HAP-1 (cell line): ENCODE measurements at regions not wholly inside any gene's neighbourhood (a gene's known extent, or its start where the extent isn't known, plus 50 kb on each side); places are given as distances from the start of the nearest gene placed in this dataset.
A peak's percentile ranks its signal among the peaks of the same experiment; 100 is the strongest.
"Not testable (repeated sequence)": the region's sequence is repeated elsewhere in the genome, so short reads cannot be mapped to it uniquely, and the experiment has no call there.

Experiments used
- DNase-seq, 2 experiments: peaks; one replicate each; pipeline ENCODE4 v3.0.0-alpha.2; 2016 to 2020; ENCODE audit warnings: low spot score in 2 of 2
- H3K27me3 ChIP-seq: fragments of 250-450 bp; sonication (Bioruptor Pico); 2 replicates; pipeline ENCODE4 v1.5.1; 2020; ENCODE audit warnings: low read depth, mild to moderate bottlenecking, moderate library complexity
- H3K36me3 ChIP-seq: fragments of 250-450 bp; sonication (Bioruptor Pico); replicated peaks from 2 replicates; pipeline ENCODE4 v1.5.1; 2020; ENCODE audit warnings: mild to moderate bottlenecking
- H3K4me1 ChIP-seq: fragments of 250-450 bp; sonication (Bioruptor Pico); 2 replicates; pipeline ENCODE4 v1.5.1; 2020; ENCODE audit warnings: mild to moderate bottlenecking
- H3K4me3 ChIP-seq: fragments of 250-450 bp; sonication (Bioruptor Pico); 2 replicates; pipeline ENCODE4 v1.5.1; 2020; ENCODE audit warnings: mild to moderate bottlenecking, moderate library complexity
- H3K9me3 ChIP-seq: fragments of 250-450 bp; sonication (Bioruptor Pico); 2 replicates; pipeline ENCODE4 v1.5.1; 2020; ENCODE audit warnings: mild to moderate bottlenecking, moderate library complexity
- in situ Hi-C: fragments of 300-500 bp; cut with MboI; formaldehyde crosslinking; loops from 3 replicates; pipeline ENCODE4 v1.14.3; 2020; ENCODE audit warnings: low sequenced_read_pairs, inconsistent platforms, mixed read lengths

- H3K4me1 ChIP-seq = peaks cover 27% of the 10 kb centered on the region
- H3K4me3 ChIP-seq = no peak overlapping the region
- H3K9me3 ChIP-seq = no peaks in the 10 kb centered on the region
- H3K36me3 ChIP-seq = no peaks in the 10 kb centered on the region
- peak in 1 of 2 experiments; percentile 11 for DNase-seq
- H3K27me3 ChIP-seq = no peaks in the 10 kb centered on the region
- in situ Hi-C loops = no loop called here
Measured at GRCh38 chr2:182594286-182594685, 121.8 kb upstream of the DNAJC10 start.

- in situ Hi-C loops = no loop called here
- H3K36me3 ChIP-seq = no peaks in the 10 kb centered on the region
- no peaks in the 10 kb centered on the region for H3K27me3 ChIP-seq
- H3K4me3 ChIP-seq = no peak overlapping the region
- H3K4me1 ChIP-seq = peaks cover 27% of the 10 kb centered on the region
- no peak for DNase-seq
- no peaks in the 10 kb centered on the region for H3K9me3 ChIP-seq
Measured at GRCh38 chr2:182595650-182596049, 120.4 kb upstream of the DNAJC10 start.

GRCh38 chr2:182597570-182598295 lies 118.3 kb upstream of the DNAJC10 start:
- Histone ChIP-seq H3K36me3 (no peaks in the 10 kb centered on the region), H3K4me3 (no peak overlapping the region), H3K9me3 (no peaks in the 10 kb centered on the region), H3K4me1 (peaks cover 22% of the 10 kb centered on the region), H3K27me3 (no peaks in the 10 kb centered on the region)
- no peak for DNase-seq
- in situ Hi-C loops = no loop called here

- Histone ChIP-seq H3K27me3 (no peaks in the 10 kb centered on the region), H3K4me3 (no peak overlapping the region), H3K9me3 (no peaks in the 10 kb centered on the region), H3K4me1 (peaks cover 16% of the 10 kb centered on the region), H3K36me3 (no peaks in the 10 kb centered on the region)
- in situ Hi-C loops = no loop called here
- no peak for DNase-seq
Measured at GRCh38 chr2:182598626-182599025, 117.4 kb upstream of the DNAJC10 start.

- no peaks in the 10 kb centered on the region for H3K36me3 ChIP-seq
- in situ Hi-C loops = no loop called here
- no peak overlapping the region for H3K4me3 ChIP-seq
- no peaks in the 10 kb centered on the region for H3K27me3 ChIP-seq
- H3K9me3 ChIP-seq = no peaks in the 10 kb centered on the region
- no peak for DNase-seq
- H3K4me1 ChIP-seq = no peaks in the 10 kb centered on the region
Measured at GRCh38 chr2:182605166-182605565, 110.9 kb upstream of the DNAJC10 start.

- H3K4me3 ChIP-seq = no peak overlapping the region
- H3K9me3 ChIP-seq = no peaks in the 10 kb centered on the region
- H3K36me3 ChIP-seq = no peaks in the 10 kb centered on the region
- in situ Hi-C loops = no loop called here
- no peaks in the 10 kb centered on the region for H3K4me1 ChIP-seq
- no peak for DNase-seq
- H3K27me3 ChIP-seq = no peaks in the 10 kb centered on the region
Measured at GRCh38 chr2:182606728-182607681, 109.1 kb upstream of the DNAJC10 start.

- no peak for DNase-seq
Measured at GRCh38 chr2:182608181-182608845, 107.7 kb upstream of the DNAJC10 start.

GRCh38 chr2:182609005-182609404 lies 107.1 kb upstream of the DNAJC10 start:
- H3K36me3 ChIP-seq, H3K4me1 ChIP-seq, H3K9me3 ChIP-seq, DNase-seq, H3K27me3 ChIP-seq, H3K4me3 ChIP-seq, in situ Hi-C loops: not testable (repeated sequence)

More at GRCh38 chr2:182608181-182608845, 107.7 kb upstream of the DNAJC10 start:
- no peaks in the 10 kb centered on the region for H3K4me1 ChIP-seq
- in situ Hi-C loops = no loop called here
- no peaks in the 10 kb centered on the region for H3K36me3 ChIP-seq
- no peaks in the 10 kb centered on the region for H3K27me3 ChIP-seq
- H3K9me3 ChIP-seq = no peaks in the 10 kb centered on the region
- H3K4me3 ChIP-seq = no peak overlapping the region

- no peaks in the 10 kb centered on the region for H3K4me1 ChIP-seq
- in situ Hi-C loops = no loop called here
- no peak for DNase-seq
- H3K36me3 ChIP-seq = no peaks in the 10 kb centered on the region
- H3K27me3 ChIP-seq = no peaks in the 10 kb centered on the region
- H3K9me3 ChIP-seq = no peaks in the 10 kb centered on the region
- no peak overlapping the region for H3K4me3 ChIP-seq
Measured at GRCh38 chr2:182610231-182610630, 105.8 kb upstream of the DNAJC10 start.

GRCh38 chr2:182611009-182611408 lies 105.0 kb upstream of the DNAJC10 start:
- Histone ChIP-seq H3K4me3 (no peak overlapping the region), H3K36me3 (no peaks in the 10 kb centered on the region), H3K27me3 (no peaks in the 10 kb centered on the region), H3K4me1 (no peaks in the 10 kb centered on the region), H3K9me3 (no peaks in the 10 kb centered on the region)
- in situ Hi-C loops = no loop called here
- no peak for DNase-seq

GRCh38 chr2:182615036-182615435 lies 101.0 kb upstream of the DNAJC10 start:
- Histone ChIP-seq H3K36me3 (no peaks in the 10 kb centered on the region), H3K4me3 (no peak overlapping the region), H3K4me1 (no peaks in the 10 kb centered on the region), H3K27me3 (no peaks in the 10 kb centered on the region), H3K9me3 (no peaks in the 10 kb centered on the region)
- in situ Hi-C loops = no loop called here
- no peak for DNase-seq

GRCh38 chr2:182616471-182617393 lies 99.3 kb upstream of the DNAJC10 start:
- H3K4me3 ChIP-seq = no peak overlapping the region
- no peaks in the 10 kb centered on the region for H3K27me3 ChIP-seq
- no peak for DNase-seq
- H3K4me1 ChIP-seq = peaks cover 6% of the 10 kb centered on the region
- no peaks in the 10 kb centered on the region for H3K36me3 ChIP-seq
- H3K9me3 ChIP-seq = no peaks in the 10 kb centered on the region
- in situ Hi-C loops = no loop called here

GRCh38 chr2:182618672-182619079 lies 97.4 kb upstream of the DNAJC10 start:
- no peaks in the 10 kb centered on the region for H3K9me3 ChIP-seq
- H3K4me1 ChIP-seq = peaks cover 11% of the 10 kb centered on the region
- no peaks in the 10 kb centered on the region for H3K27me3 ChIP-seq
- in situ Hi-C loops = no loop called here
- no peak for DNase-seq
- H3K4me3 ChIP-seq = no peak overlapping the region
- no peaks in the 10 kb centered on the region for H3K36me3 ChIP-seq
